Frontal cortex (tissue), 3 donors: ENCODE measurements at regions not wholly inside any gene's neighbourhood (a gene's known extent, or its start where the extent isn't known, plus 50 kb on each side); places are given as distances from the start of the nearest gene placed in this dataset.
A peak's percentile ranks its signal among the peaks of the same experiment; 100 is the strongest.
"Not testable (repeated sequence)": the region's sequence is repeated elsewhere in the genome, so short reads cannot be mapped to it uniquely, and the experiment has no call there.

Source experiments
- DNase-seq, 2 donors: peaks; one replicate each; pipeline ENCODE4 v3.0.0; 2012; ENCODE audit warnings: low spot score in 2 of 2
- FAIRE-seq: peaks from 2 replicates; lab custom pipeline; 2012; peaks lifted over from hg19 to GRCh38; lab: Jason Lieb, UNC
- donor health status: control.
- donor health status: control.
- donor health status: control.

DNA sequence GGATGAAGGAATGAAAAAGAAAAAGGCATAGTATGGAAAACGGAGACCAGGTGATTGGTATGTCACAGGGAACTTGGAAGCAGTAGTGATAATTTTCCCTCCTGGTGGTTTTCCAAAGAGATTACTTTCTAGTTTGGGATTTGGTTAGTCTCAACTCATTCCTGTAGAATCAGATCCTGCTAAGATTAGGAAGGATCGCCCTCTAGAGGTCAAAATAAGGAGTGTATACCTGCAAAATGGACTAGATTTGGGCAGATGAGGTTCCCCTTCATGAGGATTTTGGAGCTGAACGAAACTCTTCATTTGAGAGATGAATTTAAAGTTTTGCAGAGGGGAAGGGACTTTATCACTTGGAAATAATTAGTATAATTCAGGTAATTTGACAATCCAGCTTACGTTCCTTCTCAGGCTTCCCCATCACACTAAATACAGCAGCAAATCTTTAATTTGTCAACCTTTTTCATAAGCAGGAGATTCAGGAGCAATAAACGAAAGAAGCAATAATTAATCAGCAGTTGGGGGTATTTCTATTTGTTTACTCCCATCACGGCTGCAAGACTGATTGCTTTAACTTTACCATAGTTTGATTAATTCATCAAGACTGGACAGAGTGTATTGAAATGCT is 65.2 kb downstream of the CCDC195 start:
- peak; percentile 73 for FAIRE-seq

DNA sequence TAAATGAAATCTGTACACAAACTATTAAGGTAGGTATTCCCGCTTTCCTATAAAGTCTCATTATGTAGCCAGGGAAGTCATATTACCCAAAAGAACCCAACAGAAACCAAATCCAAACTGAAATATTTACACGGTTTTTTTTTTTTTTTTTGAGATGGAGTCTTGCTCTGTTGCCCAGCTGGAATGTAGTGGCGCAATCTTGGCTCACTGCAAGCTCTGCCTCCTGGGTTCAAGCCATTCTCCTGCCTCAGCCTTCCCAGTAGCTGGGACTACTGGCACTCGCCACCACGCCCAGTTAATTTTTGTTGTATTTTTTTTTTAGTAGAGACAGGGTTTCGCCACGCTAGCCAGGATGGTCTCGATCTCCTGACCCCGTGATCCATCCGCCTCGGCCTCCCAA is 62.5 kb upstream of the CUL3 start:
- not testable (repeated sequence) for FAIRE-seq, DNase-seq

More for the DNA sequence above, 65.2 kb downstream of the CCDC195 start:
- peak; percentile 30 to 51 for DNase-seq

DNA sequence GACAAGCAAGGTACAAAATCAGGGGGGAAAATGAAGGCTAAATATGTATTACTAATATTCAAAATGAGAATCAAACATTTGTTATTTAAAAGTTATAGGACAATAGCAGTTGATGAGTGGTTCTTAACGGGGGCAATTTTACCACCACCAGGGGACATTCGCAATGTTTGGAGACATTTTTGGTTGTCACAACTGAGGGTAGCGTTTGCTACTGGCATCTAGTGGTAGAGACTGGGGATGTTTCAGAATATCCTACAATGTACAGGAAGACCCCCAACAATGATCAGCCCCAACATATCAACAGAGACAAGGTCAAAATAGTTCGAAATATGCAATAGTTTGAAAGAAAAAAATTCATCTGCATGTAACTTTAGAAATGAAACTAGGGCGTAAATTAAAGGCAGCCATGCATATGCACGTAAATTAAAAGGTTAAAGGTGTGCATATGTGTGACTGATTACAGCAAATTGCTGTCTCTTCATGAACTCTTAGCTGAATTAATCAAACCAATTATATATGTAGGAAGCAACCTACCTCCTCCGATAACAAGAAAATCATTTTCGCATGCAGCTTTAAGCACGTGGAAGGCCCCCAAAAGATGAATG is 61.2 kb upstream of the CUL3 start:
- FAIRE-seq, result no peak

DNA sequence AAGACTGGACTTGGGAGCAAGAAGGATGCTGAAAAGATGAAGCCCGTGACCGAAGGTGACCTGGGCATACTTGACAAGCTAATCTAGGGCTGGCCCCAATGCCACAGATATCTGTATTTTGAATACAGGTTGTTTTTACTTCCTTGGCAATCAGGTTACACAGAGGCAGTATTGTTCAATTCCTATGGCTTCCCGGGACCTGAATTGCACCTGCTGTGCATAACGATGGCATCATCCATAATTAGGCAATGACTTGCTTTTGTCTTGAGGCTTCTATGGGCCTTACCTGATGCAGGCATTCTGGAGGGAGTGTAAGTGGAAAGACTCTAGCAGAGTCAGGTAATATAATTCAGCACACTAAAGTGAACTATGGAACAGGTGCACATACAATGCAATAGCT is 60.6 kb upstream of the CUL3 start:
- FAIRE-seq (no peak), DNase-seq (no peak)

More for the DNA sequence above, 61.2 kb upstream of the CUL3 start:
- DNase-seq, result no peak

DNA sequence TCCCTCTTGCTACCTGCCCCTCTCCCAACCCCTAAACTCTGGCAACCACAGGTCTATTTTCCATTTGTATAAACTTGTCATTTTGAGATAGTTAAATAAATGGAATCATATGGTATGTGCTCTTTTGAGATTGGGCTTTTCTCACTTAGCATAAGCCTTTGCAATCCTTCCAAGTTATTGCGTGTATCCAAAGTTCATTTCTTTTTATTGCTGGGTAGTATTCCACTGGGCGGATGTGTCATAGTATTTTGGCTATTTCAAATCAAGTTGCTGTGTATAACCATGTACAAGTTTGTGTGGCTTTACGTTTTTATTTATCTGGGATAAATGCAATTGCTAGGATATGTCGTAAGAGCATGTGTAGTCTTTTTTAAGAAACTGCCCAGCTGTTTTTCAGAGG is 55.5 kb upstream of the CUL3 start:
- no peak for FAIRE-seq
- DNase-seq, result no peak

GRCh38 chr2:224638301-224638823 is 53.2 kb upstream of the CUL3 start:
- no peak for DNase-seq
- FAIRE-seq, result no peak
